ENCODE measurements at regions not wholly inside any gene's neighbourhood (a gene's known extent, or its start where the extent isn't known, plus 50 kb on each side); places are given as distances from the start of the nearest gene placed in this dataset.

DNA sequence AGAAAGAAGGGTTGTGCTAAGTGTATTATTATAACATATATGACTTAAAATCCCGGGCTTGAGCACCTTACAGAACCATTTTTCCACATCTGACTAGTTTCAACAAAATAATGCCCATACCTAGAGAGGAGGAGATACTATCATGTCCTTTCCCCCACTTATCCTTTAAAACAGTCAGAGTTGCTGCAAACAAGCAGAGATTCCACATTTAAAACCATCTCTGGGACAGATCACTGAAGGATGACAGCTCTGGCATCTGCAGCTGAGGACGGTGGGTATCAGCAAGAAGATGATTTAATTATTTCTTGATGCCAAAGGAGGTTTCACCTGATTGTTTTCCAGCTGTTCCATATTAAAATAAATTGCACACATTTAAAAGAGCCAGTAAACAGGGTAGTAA lies 328.0 kb upstream of the TMTC1 start:
- TF ChIP-seq, protein P1, sequence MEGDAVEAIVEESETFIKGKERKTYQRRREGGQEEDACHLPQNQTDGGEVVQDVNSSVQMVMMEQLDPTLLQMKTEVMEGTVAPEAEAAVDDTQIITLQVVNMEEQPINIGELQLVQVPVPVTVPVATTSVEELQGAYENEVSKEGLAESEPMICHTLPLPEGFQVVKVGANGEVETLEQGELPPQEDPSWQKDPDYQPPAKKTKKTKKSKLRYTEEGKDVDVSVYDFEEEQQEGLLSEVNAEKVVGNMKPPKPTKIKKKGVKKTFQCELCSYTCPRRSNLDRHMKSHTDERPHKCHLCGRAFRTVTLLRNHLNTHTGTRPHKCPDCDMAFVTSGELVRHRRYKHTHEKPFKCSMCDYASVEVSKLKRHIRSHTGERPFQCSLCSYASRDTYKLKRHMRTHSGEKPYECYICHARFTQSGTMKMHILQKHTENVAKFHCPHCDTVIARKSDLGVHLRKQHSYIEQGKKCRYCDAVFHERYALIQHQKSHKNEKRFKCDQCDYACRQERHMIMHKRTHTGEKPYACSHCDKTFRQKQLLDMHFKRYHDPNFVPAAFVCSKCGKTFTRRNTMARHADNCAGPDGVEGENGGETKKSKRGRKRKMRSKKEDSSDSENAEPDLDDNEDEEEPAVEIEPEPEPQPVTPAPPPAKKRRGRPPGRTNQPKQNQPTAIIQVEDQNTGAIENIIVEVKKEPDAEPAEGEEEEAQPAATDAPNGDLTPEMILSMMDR (IDR thresholded peaks at IDR 0.05; ENCODE audit: poor library complexity), result no peak
- no peak for TF ChIP-seq EZH2 (IDR thresholded peaks at IDR 0.05; ENCODE audit: borderline replicate concordance)
